NCI-H2227 (cell line): ENCODE measurements at regions not wholly inside any gene's neighbourhood (a gene's known extent, or its start where the extent isn't known, plus 50 kb on each side); places are given as distances from the start of the nearest gene placed in this dataset.
"Not testable (repeated sequence)": the region's sequence is repeated elsewhere in the genome, so short reads cannot be mapped to it uniquely, and the experiment has no call there.

ENCODE experiments used
- DNase-seq: peaks from one replicate; lab custom pipeline; 2025; ENCODE audit not compliant: unreplicated experiment; lab: John Stamatoyannopoulos, UW

DNA sequence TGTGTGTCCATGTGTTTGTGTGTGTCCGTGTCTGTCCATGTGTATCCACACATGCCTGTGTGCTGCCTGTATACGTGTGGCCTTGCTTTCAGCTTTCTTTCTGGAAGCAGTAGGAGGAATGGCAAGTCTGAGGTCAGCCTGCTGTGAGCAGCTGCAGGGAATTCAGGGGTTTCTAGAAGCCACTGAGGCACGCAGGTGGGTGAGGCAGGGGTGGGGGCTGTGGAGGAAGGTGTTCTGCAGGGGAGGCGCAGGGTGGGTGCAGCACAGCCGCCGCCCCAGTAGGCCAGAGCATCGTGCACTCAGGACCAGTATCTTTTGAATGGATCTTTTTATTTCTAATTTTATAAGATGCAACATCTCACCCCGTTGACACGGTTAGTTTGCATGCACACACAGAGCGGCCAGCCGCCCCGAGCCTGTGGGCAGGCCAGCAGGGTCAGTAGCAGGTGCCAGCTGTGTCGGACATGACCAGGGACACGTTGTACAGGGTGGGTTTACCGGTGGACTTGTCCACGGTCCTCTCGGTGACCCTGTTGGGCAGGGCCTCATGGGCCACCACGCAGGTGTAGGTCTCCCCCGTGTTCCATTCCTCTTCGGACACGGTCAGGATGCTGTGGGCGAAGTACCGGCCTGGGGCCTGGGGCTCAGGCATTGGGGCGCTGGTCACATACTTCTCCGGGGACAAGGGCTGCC, 327.7 kb downstream of the TMEM121 start:
- no peak for DNase-seq

DNA sequence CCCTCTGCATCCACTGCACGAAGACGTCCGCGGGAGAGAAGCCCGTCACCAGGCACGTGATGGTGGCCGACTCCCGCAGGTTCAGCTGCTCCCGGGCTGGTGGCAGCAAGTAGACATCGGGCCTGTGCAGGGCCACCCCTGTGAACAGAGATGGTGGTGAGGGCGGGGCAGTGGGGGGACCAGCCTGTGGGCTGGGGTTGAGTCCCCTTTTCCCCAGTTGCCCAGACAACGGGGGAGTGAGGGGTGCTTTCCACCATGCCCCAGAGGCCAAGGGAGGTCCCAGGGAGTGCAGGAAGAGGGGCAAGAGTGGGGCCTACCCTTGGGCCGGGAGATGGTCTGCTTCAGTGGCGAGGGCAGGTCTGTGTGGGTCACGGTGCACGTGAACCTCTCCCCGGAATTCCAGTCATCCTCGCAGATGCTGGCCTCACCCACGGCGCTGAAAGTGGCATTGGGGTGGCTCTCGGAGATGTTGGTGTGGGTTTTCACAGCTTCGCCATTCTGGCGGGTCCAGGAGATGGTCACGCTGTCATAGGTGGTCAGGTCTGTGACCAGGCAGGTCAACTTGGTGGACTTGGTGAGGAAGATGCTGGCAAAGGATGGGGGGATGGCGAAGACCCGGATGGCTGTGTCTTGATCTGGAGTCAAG, 328.3 kb downstream of the TMEM121 start:
- no peak for DNase-seq

GRCh38 chr14:105855246-105855892, 329.0 kb downstream of the TMEM121 start:
- no peak for DNase-seq

- no peak for DNase-seq
These were observed 329.7 kb downstream of the TMEM121 start for GRCh38 chr14:105855893-105856675.

- no peak for DNase-seq
These were observed 330.4 kb downstream of the TMEM121 start for GRCh38 chr14:105856676-105857219.

GRCh38 chr14:105857220-105857825, 330.9 kb downstream of the TMEM121 start:
- DNase-seq, result no peak

DNA sequence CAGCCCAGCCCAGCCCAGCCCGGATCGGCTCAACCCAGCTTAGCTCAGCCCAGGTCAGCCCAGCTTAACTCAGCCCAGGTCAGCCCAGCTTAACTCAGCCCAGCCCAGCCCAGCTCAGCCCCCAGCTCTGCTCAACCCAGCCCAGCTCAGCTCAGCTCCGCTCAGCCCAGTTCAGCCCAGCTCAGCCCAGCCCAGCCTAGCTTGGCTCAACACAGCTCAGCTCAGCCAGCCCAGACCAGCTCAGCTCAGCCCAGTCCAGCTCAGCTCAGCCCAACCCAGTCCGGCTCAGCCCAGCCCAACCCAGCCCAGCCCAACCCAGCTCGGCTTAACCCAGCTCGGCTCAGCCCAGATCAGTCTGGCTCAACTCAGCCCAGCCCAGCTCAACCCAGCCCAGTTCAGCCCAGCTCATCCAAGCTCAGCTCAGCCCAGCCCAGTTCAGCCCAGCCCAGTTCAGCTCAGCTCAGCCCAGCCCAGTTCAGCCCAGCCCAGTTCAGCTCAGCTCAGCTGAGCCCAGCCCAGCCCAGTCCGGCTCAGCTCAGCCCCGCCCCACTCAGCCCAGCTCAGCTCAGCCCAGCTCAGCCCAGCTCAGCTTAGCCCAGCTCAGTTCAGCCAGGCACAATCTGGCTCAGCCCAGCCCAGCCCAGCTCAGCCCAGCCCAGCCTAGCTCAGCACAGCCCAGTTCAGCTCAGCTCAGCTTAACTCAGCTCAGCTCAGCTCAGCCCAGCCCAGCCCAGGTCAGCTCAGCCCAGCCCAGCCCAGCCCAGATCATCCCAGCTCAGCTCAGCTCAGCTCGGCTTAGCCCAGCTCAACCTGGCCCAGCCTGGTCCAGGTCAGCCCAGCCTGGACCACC, 331.7 kb downstream of the TMEM121 start:
- DNase-seq, result no peak

DNA sequence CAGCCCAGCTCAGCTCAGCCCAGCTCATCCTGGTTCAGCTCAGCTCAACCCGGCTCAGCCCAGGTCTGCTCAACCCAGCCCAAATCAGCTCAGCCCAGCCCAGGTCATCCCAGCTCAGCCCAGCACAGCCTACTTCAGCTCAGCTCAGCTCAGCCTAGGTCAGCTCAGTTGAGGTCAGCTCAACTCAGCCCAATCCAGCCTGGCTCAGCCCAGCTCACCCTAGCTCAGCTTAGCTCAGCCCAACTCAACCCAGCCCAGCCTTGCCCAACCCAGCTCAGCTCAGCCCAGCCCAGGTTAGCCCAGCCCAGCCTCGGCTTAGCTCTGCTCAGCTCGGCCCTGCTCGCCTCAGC, 332.3 kb downstream of the TMEM121 start:
- no peak for DNase-seq

DNA sequence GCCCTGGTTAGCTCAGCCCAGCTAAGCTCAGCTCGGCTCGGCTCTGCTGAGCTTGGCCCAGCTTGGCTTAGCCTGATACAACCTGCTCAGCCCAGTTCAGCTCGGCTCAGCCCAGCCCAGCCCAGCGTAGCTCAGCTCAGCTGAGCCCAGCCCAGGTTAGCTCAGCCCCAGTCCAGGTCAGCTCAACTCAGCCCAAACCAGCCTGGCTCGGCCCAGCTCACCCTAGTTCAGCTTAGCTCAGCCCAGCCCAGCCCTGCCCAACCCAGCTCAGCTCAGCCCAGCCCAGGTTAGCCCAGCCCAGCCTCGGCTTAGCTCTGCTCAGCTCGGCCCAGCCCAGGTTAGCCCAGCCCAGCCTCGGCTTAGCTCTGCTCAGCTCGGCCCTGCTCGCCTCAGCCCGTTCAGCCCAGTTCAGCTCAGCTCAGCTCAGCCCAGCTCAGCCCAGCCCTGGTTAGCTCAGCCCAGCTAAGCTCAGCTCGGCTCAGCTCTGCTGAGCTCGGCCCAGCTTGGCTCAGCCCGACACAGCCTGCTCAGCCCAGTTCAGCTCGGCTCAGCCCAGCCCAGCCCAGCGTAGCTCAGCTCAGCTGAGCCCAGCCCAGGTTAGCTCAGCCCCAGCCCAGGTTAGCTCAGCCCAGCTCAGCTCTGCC, 332.8 kb downstream of the TMEM121 start:
- not testable (repeated sequence) for DNase-seq

- DNase-seq, result no peak
These were observed 333.6 kb downstream of the TMEM121 start for GRCh38 chr14:105859717-105860614.

DNA sequence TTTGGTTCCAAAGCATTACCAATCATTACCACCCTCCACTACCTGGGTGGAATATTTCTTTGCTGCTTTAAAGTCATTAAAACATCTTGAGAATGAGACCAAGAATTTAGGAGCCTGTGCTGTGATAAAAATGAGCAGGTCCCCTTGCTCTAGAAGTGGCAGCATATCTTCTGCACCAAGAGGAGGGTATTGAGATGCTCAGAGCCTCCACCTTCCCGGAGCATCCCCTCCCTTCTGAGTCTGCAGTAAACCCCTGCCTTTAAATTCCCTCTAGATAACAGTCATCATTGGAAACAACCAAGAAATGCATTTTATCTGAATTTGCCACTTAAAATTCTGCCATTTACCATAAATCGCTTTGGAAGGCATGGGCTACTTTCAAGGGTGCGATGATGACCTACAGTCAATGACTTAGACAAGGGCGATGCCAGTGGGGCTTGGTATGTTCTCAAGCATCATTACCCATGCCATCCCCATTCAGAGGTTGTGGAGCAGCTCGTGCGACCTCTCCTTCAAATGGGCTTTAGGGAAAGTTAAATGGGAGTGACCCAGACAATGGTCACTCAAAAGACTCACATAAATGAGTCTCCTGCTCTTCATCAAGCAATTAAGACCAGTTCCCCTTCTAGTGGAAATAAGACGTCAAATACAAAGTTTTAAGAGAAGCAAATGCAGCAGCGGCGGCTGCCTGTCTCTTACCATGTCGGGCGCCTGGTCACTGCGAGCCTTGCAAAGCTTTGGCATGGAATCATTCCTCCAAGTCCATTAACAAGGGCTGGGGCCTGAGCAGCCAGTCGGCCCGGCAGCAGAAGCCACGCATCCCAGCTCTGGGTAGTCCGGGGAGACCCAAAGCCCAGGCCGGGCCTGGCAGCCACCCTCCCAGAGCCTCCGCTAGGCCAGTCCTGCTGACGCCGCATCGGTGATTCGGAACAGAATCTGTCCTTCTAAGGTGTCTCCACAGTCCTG, 334.5 kb downstream of the TMEM121 start:
- no peak for DNase-seq

- DNase-seq, result no peak
These were observed 335.6 kb downstream of the TMEM121 start for GRCh38 chr14:105861985-105862465.

GRCh38 chr14:105862581-105863239, 336.3 kb downstream of the TMEM121 start:
- DNase-seq, result no peak

DNA sequence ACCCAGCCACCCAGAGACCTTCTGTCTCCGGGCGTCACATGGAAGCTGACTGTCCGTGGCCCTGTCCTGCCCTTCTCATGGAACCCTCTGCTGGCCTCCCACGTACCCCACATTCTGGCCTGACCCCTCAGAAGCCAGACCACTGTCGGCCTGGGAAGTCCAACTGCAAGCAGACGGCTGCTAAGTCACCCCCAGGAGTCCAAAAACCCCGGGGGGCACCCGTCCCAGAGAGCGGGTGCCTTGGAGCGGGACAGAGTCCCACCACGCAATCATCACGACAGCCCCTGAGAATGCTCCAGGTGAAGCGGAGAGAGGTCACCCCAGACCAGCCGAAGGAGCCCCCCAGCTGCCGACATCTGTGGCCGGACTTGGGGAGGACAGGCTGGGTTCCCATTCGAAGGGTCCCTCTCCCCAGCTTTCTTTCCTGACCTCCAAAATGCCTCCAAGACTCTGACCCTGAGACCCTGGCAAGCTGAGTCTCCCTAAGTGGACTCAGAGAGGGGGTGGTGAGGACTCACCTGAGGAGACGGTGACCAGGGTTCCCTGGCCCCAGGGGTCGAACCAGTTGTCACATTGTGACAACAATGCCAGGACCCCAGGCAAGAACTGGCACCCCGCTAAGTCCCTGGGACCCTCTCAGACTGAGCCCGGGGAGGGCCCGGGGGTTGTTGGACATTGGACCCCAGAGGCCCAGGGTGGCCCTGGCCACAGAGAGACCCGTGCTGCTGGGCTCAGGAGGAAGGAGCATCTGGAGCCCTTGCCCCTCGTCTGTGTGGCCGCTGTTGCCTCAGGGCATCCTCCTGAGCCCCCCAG, 337.1 kb downstream of the TMEM121 start:
- no peak for DNase-seq

- no peak for DNase-seq
These were observed 337.7 kb downstream of the TMEM121 start for GRCh38 chr14:105864116-105864515.
